Astrocyte (in vitro differentiated cells and primary cell): ENCODE measurements at regions not wholly inside any gene's neighbourhood (a gene's known extent, or its start where the extent isn't known, plus 50 kb on each side); places are given as distances from the start of the nearest gene placed in this dataset.

Experiments
- DNase-seq: peaks from one replicate; pipeline ENCODE4 v3.0.0-alpha.2; 2010; ENCODE audit warnings: low read depth
- FAIRE-seq: peaks from 2 replicates; lab custom pipeline; 2011; peaks lifted over from hg19 to GRCh38; lab: Jason Lieb, UNC
- H2AFZ ChIP-seq: 2 replicates; pipeline ENCODE4 v1.6.0; 2012; ENCODE audit warnings: low read depth, low read length, inconsistent platforms
- H3K27ac ChIP-seq: 2 replicates; pipeline ENCODE4 v1.5.1; 2011; ENCODE audit warnings: low read depth, low read length, inconsistent platforms
- H3K27me3 ChIP-seq: 2 replicates; pipeline ENCODE4 v1.6.0; 2011; ENCODE audit warnings: low read length, inconsistent platforms; ENCODE audit not compliant: insufficient read depth
- H3K36me3 ChIP-seq: 2 replicates; pipeline ENCODE4 v1.5.1; 2011; ENCODE audit warnings: low read length, inconsistent platforms; ENCODE audit not compliant: insufficient read depth
- H3K4me1 ChIP-seq: 2 replicates; pipeline ENCODE4 v1.5.1; 2011; ENCODE audit warnings: low read length, inconsistent platforms; ENCODE audit not compliant: insufficient read depth
- H3K4me2 ChIP-seq: 2 replicates; pipeline ENCODE4 v1.6.0; 2012; ENCODE audit warnings: low read length, inconsistent platforms
- H3K4me3 ChIP-seq: 2 replicates; pipeline ENCODE4 v1.5.1; 2011; ENCODE audit warnings: low read depth, mild to moderate bottlenecking, low read length, inconsistent platforms; ENCODE audit not compliant: insufficient read depth
- H3K79me2 ChIP-seq: 2 replicates; pipeline ENCODE4 v1.6.0; 2012; ENCODE audit warnings: mild to moderate bottlenecking, low read length, inconsistent platforms; ENCODE audit not compliant: insufficient read depth
- H3K9ac ChIP-seq: 2 replicates; pipeline ENCODE4 v1.6.0; 2012; ENCODE audit warnings: mild to moderate bottlenecking, low read length, inconsistent platforms
- H3K9me3 ChIP-seq: 2 replicates; pipeline ENCODE4 v1.5.1; 2012; ENCODE audit warnings: low read depth, mild to moderate bottlenecking, low read length, inconsistent platforms; ENCODE audit not compliant: insufficient read depth
- H4K20me1 ChIP-seq: 2 replicates; pipeline ENCODE4 v1.6.0; 2012; ENCODE audit warnings: low read length, inconsistent platforms; ENCODE audit not compliant: insufficient read depth
- H3K27ac Mint-ChIP-seq: one replicate; pipeline ENCODE4 v1.8.0; 2021; ENCODE audit warnings: mild to moderate bottlenecking, mixed read lengths; ENCODE audit not compliant: unreplicated experiment
- H3K27me3 Mint-ChIP-seq: one replicate; pipeline ENCODE4 v1.8.0; 2021; ENCODE audit warnings: low read depth, mixed read lengths; ENCODE audit not compliant: unreplicated experiment
- H3K36me3 Mint-ChIP-seq: one replicate; pipeline ENCODE4 v1.8.0; 2021; ENCODE audit warnings: low read depth, mixed read lengths; ENCODE audit not compliant: unreplicated experiment
- H3K4me1 Mint-ChIP-seq: one replicate; pipeline ENCODE4 v1.8.0; 2021; ENCODE audit warnings: low read depth, mixed read lengths; ENCODE audit not compliant: unreplicated experiment
- H3K4me3 Mint-ChIP-seq: one replicate; pipeline ENCODE4 v1.8.0; 2021; ENCODE audit warnings: mild to moderate bottlenecking, moderate library complexity, mixed read lengths; ENCODE audit not compliant: unreplicated experiment
- H3K9me3 Mint-ChIP-seq: one replicate; pipeline ENCODE4 v1.8.0; 2021; ENCODE audit warnings: mild to moderate bottlenecking, mixed read lengths; ENCODE audit not compliant: unreplicated experiment
- EZH2 ChIP-seq: IDR thresholded peaks from 2 replicates; pipeline ENCODE4 v1.6.1; 2012; ENCODE audit warnings: mild to moderate bottlenecking, low read length, inconsistent platforms; ENCODE audit not compliant: insufficient read depth
- TF ChIP-seq, protein P1 (sequence below): IDR thresholded peaks from 2 replicates; pipeline ENCODE4 v1.5.1; 2011; ENCODE audit warnings: low read depth, mild to moderate bottlenecking, inconsistent platforms, low read length, moderate library complexity; ENCODE audit not compliant: insufficient read depth

DNA sequence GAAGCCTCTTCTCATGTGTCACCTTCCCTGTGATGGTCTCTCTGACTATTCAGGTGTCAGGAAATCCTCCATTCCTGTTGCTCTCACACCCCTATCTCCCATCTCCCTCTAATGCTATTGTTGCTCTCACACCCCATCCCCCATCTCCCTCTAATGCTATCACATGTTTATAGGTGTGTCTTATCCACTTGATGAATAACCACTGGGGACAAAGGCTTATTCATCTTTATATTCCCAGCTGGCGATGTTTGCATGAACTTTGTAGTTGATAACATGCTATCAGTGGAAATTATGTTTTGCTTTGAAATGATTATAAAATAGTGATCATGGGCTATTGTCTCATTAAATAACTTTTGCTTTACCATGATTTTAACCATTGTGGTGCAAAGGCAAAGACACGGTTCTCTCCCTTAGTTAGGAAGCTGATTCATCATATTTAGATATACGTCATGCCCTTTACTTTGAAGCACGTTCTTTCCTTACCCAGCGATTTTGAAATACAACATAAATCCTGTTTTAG, 220.5 kb downstream of the PMAIP1 start:
- H3K4me1 Mint-ChIP-seq = no peaks in the 10 kb centered on the region
- no peak for TF ChIP-seq EZH2
- TF ChIP-seq, protein P1, sequence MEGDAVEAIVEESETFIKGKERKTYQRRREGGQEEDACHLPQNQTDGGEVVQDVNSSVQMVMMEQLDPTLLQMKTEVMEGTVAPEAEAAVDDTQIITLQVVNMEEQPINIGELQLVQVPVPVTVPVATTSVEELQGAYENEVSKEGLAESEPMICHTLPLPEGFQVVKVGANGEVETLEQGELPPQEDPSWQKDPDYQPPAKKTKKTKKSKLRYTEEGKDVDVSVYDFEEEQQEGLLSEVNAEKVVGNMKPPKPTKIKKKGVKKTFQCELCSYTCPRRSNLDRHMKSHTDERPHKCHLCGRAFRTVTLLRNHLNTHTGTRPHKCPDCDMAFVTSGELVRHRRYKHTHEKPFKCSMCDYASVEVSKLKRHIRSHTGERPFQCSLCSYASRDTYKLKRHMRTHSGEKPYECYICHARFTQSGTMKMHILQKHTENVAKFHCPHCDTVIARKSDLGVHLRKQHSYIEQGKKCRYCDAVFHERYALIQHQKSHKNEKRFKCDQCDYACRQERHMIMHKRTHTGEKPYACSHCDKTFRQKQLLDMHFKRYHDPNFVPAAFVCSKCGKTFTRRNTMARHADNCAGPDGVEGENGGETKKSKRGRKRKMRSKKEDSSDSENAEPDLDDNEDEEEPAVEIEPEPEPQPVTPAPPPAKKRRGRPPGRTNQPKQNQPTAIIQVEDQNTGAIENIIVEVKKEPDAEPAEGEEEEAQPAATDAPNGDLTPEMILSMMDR = no peak
- no peaks in the 10 kb centered on the region for H4K20me1 ChIP-seq
- no peak overlapping the region for H2AFZ ChIP-seq
- H3K27ac Mint-ChIP-seq = no peak overlapping the region
- H3K4me3 ChIP-seq = no peak overlapping the region
- no peak overlapping the region for H3K4me2 ChIP-seq
- no peaks in the 10 kb centered on the region for H3K9me3 ChIP-seq
- no peaks in the 10 kb centered on the region for H3K27me3 ChIP-seq
- no peaks in the 10 kb centered on the region for H3K4me1 ChIP-seq
- no peaks in the 10 kb centered on the region for H3K27me3 Mint-ChIP-seq
- no peaks in the 10 kb centered on the region for H3K36me3 ChIP-seq
- no peak overlapping the region for H3K4me3 Mint-ChIP-seq
- no peak overlapping the region for H3K9ac ChIP-seq
- no peaks in the 10 kb centered on the region for H3K9me3 Mint-ChIP-seq
- no peak for FAIRE-seq
- no peaks in the 10 kb centered on the region for H3K79me2 ChIP-seq
- H3K27ac ChIP-seq = no peak overlapping the region
- no peak for DNase-seq
- no peaks in the 10 kb centered on the region for H3K36me3 Mint-ChIP-seq

DNA sequence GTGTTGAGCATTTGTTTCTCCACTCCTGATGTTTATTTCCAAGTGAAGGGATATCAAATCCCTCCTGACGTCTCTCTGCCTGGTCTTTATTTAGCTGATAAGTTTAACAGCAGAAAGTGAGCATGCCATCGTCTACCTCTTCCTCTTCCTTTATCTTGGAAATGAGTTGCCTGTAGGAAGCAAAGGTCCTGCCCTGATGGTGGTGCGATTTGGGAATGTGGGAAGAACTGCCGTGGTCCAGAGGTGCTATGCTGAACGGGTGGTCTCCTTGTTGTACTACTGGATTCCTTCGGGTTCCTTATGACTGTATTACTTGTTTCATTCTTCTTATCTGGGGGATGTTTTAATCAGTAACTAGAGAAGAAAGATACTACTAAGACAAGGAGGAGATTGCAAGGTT, 217.5 kb downstream of the PMAIP1 start:
- FAIRE-seq (no peak), DNase-seq (no peak)
- Mint-ChIP-seq H3K27me3 (no peaks in the 10 kb centered on the region), H3K4me1 (no peaks in the 10 kb centered on the region), H3K9me3 (no peaks in the 10 kb centered on the region), H3K4me3 (no peak overlapping the region), H3K27ac (no peak overlapping the region), H3K36me3 (no peaks in the 10 kb centered on the region)
- TF ChIP-seq, protein P1 = no peak
- no peak for TF ChIP-seq EZH2
- no peak overlapping the region for H3K9ac ChIP-seq
- H3K4me2 ChIP-seq = no peak overlapping the region
- H3K9me3 ChIP-seq = no peaks in the 10 kb centered on the region
- H3K4me3 ChIP-seq = no peak overlapping the region
- no peaks in the 10 kb centered on the region for H3K27me3 ChIP-seq
- H3K27ac ChIP-seq = no peak overlapping the region
- H3K4me1 ChIP-seq = no peaks in the 10 kb centered on the region
- no peaks in the 10 kb centered on the region for H3K79me2 ChIP-seq
- no peak overlapping the region for H2AFZ ChIP-seq
- H4K20me1 ChIP-seq = no peaks in the 10 kb centered on the region
- H3K36me3 ChIP-seq = no peaks in the 10 kb centered on the region

DNA sequence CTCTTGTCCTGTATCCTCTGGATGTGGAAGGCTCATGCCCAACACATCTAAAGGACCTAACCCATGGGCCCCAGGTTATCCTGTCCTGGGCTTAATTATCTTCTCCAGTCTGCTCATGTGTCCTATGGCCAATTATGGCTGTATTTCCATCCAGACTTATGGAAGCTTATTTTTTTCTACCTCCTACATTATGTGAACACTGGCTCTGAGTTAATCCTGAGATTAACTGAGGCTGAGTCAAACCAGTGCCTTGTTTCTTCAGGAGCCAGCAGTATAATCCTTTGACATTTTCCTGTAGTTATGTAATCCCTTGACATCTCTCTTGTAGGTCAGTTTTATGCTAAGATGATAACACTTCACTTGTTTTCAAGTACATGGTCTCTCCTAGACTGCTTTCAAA, 213.6 kb downstream of the PMAIP1 start:
- FAIRE-seq (no peak), DNase-seq (no peak)
- Mint-ChIP-seq H3K36me3 (no peaks in the 10 kb centered on the region), H3K27me3 (no peaks in the 10 kb centered on the region), H3K9me3 (peaks cover 2% of the 10 kb centered on the region), H3K4me3 (no peak overlapping the region), H3K27ac (no peak overlapping the region), H3K4me1 (no peaks in the 10 kb centered on the region)
- H4K20me1 ChIP-seq = no peaks in the 10 kb centered on the region
- no peaks in the 10 kb centered on the region for H3K4me1 ChIP-seq
- no peak overlapping the region for H3K4me3 ChIP-seq
- H3K4me2 ChIP-seq = no peak overlapping the region
- no peaks in the 10 kb centered on the region for H3K27me3 ChIP-seq
- H3K36me3 ChIP-seq = no peaks in the 10 kb centered on the region
- no peak overlapping the region for H3K27ac ChIP-seq
- H2AFZ ChIP-seq = no peak overlapping the region
- no peaks in the 10 kb centered on the region for H3K9me3 ChIP-seq
- no peaks in the 10 kb centered on the region for H3K79me2 ChIP-seq
- no peak overlapping the region for H3K9ac ChIP-seq
- TF ChIP-seq EZH2 = no peak
- TF ChIP-seq, protein P1 = no peak
